ENCODE measurements at regions not wholly inside any gene's neighbourhood (a gene's known extent, or its start where the extent isn't known, plus 50 kb on each side); places are given as distances from the start of the nearest gene placed in this dataset.
A peak's percentile ranks its signal among the peaks of the same experiment; 100 is the strongest.

DNA sequence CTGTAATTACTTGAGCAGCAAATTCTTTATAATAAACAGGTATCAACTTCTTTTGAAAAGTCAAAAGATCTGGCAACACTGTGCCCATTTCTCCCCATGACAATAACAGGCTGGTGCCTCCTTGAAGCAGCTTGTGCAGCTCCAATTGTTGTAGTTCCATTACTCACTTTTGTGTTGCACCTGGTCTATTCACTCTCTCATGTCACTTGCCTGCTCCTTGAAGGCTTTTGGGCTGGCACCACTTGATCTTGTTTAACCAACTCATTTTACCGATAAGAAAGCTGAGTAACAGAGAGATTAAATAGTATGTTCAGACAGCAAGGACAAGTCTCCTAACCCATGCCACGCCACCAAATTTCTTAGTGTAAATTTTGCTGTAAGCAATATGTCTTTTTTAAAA is 314.5 kb downstream of the OSR1 start:
- TF ChIP-seq, protein P1, sequence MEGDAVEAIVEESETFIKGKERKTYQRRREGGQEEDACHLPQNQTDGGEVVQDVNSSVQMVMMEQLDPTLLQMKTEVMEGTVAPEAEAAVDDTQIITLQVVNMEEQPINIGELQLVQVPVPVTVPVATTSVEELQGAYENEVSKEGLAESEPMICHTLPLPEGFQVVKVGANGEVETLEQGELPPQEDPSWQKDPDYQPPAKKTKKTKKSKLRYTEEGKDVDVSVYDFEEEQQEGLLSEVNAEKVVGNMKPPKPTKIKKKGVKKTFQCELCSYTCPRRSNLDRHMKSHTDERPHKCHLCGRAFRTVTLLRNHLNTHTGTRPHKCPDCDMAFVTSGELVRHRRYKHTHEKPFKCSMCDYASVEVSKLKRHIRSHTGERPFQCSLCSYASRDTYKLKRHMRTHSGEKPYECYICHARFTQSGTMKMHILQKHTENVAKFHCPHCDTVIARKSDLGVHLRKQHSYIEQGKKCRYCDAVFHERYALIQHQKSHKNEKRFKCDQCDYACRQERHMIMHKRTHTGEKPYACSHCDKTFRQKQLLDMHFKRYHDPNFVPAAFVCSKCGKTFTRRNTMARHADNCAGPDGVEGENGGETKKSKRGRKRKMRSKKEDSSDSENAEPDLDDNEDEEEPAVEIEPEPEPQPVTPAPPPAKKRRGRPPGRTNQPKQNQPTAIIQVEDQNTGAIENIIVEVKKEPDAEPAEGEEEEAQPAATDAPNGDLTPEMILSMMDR (IDR thresholded peaks at IDR 0.05; ENCODE audit: insufficient read depth, low read depth, low read length, missing control alignments) = no peak
- no peak for DNase-seq (ENCODE audit: low read depth)
- no peak overlapping the region for H3K4me3 ChIP-seq (ENCODE audit: low read length)

DNA sequence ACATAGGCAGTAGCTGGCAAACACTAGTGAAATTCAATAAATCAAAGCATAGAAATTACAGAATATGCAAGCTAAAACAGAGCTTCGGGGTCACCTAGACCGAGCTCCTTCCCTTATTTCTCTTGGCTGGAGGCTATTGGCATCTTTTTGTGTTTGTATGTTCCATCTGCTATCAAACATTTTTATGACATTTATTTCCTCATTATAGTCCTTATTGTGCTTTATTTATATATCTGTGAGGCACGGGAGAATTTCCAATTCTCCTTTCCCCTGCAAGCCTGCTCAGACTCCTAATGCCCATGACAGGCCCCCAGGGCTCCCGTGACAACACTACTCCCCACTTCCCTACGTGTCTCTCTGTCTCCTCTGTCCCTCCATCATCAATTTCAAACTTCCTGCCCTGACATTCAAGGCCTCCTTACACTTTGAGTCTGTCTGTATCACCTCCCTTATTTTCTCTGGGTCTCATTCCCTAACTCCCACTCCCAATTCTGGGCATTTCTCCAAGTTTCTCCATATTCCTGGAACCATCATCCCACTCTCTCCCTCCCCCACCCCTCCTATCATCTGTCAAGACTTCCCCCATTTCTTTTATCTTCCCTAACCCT is 316.9 kb downstream of the OSR1 start:
- DNase-seq (ENCODE audit: low read depth) = no peak
- no peak overlapping the region for H3K4me3 ChIP-seq (ENCODE audit: low read length)
- TF ChIP-seq, protein P1 (IDR thresholded peaks at IDR 0.05; ENCODE audit: insufficient read depth, low read depth, low read length, missing control alignments) = no peak

DNA sequence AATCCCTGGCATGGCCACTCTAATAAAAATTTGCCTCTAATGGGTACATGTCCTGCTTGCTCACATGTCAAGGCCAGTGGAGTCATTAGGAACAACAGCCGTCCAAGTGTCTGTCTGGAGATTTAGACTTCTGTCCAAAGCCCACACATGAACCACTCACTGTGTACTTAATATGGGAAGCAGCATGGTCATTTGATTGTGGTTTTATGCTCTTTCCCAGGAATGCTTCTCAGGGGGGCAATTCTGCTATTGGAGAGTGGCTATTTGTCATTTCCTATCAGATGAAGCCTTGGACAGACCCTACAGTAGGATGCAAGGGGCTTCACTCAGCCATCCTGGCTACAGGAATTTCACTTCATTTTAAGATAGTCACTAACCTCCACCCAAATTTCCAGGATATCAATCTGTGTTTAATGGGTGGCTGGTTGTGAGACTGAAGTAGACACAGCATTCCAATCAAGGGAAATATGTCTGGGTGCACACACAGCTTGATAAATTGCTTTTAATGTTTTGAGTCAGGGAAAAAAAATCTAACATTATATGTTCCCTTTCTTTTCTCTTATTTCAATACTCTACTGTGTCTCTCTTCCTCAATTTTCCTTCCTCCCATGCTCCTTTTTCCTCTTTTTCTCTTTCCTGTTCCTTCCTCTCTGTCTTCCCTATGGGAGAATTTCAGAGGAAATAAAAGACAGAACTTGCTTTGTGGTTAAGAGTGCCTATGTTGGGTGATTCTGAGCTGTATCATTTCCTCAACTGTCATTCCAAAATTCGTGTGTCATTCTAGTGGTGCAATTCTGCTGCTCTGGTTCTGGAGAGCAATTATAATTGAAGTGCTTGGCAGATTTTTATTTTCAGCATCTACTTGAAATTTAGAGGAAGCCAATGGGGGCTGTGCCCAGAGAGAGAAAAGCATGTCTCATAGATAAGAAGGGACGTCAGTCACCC is 320.1 kb downstream of the OSR1 start:
- no peak overlapping the region for H3K4me3 ChIP-seq (ENCODE audit: low read length)
- TF ChIP-seq, protein P1 (IDR thresholded peaks at IDR 0.05; ENCODE audit: insufficient read depth, low read depth, low read length, missing control alignments) = no peak
- DNase-seq (ENCODE audit: low read depth) = peak; percentile 85

DNA sequence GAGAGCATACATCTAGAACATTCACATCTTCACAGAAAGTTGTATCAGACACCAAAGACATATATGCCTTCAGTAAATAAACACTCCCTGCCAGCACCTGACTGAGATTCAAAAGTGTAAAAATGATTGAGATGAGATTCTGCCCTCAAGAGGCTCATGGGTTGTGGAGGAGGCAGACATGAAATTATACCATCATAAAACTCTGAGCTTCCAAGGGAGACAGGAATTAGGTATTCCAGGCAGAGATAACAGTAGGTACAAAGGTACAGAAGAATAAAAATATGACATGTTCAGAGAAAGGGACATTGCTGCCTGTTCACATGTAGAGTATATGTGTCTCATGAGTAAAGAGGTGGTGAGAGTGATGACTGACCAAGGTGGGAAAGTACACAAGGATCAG is 322.3 kb downstream of the OSR1 start:
- TF ChIP-seq, protein P1 (IDR thresholded peaks at IDR 0.05; ENCODE audit: insufficient read depth, low read depth, low read length, missing control alignments) = no peak
- H3K4me3 ChIP-seq (ENCODE audit: low read length) = no peak overlapping the region
- no peak for DNase-seq (ENCODE audit: low read depth)

DNA sequence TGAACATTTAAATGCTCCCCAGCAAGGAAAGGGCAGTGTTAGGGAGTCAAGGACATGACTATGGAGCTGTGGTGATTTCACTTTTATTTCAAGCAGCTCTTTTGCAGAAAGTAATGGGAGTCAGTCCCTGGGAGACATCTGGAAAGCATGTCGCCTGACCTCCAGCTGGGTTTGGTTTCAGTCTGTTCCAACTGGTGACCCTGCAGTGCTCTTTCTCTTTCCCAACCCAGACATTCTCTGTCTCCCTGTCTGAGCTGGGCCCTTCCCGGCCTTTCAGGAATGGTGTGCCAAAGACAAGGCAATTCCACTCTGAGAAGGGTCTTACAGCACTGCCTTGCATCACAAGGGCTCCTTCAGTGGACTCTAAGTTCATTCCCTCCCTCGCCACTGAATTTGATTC is 323.2 kb downstream of the OSR1 start:
- H3K4me3 ChIP-seq (ENCODE audit: low read length) = no peak overlapping the region
- TF ChIP-seq, protein P1 (IDR thresholded peaks at IDR 0.05; ENCODE audit: insufficient read depth, low read depth, low read length, missing control alignments) = no peak
- no peak for DNase-seq (ENCODE audit: low read depth)

DNA sequence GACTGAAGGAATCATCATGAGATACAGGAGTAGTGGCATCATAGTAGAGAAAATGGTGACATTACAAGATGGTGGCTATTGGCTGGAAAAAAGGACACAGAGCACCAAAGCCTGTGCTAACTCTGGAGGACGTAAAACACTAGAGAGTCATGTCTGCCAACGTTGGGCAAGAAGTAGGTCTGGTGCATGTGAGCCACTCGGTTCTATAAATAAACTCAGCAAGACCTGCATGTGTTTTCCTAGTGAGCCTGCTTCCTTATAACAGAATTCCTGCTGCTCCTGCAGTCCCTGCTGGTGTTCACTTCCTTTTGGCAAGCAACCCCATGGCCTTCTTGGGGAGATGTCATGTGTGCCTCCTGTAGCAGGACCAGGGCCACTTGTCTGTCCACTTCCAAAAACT is 325.2 kb downstream of the OSR1 start:
- TF ChIP-seq, protein P1 (IDR thresholded peaks at IDR 0.05; ENCODE audit: insufficient read depth, low read depth, low read length, missing control alignments) = no peak
- no peak for DNase-seq (ENCODE audit: low read depth)
- no peak overlapping the region for H3K4me3 ChIP-seq (ENCODE audit: low read length)
